Esophagus (tissue), 2 donors: ENCODE measurements at regions not wholly inside any gene's neighbourhood (a gene's known extent, or its start where the extent isn't known, plus 50 kb on each side); places are given as distances from the start of the nearest gene placed in this dataset.

Experiments
- H3K27ac ChIP-seq, 2 donors: one replicate each; pipeline ENCODE4 v1.5.1; 2013; ENCODE audit warnings: low read depth in 2 of 2, mild to moderate bottlenecking in 2 of 2, inconsistent platforms in 1 of 2, low read length in 1 of 2, moderate library complexity in 1 of 2
- H3K27me3 ChIP-seq, 2 donors: one replicate each; pipeline ENCODE4 v1.6.1; 2013; ENCODE audit warnings: low read length in 2 of 2, control low read depth in 1 of 2, mild to moderate bottlenecking in 1 of 2; ENCODE audit not compliant: insufficient read depth in 2 of 2, control insufficient read depth in 1 of 2
- H3K36me3 ChIP-seq, 2 donors: one replicate each; pipeline ENCODE4 v1.6.1; 2013; ENCODE audit warnings: low read length in 1 of 2; ENCODE audit not compliant: control insufficient read depth in 2 of 2, insufficient read depth in 2 of 2
- H3K4me1 ChIP-seq, 2 donors: one replicate each; pipeline ENCODE4 v1.6.1; 2013; ENCODE audit warnings: low read length in 1 of 2; ENCODE audit not compliant: control insufficient read depth in 2 of 2, insufficient read depth in 2 of 2
- H3K4me3 ChIP-seq, 2 donors: one replicate each; pipeline ENCODE4 v1.5.1; 2013; ENCODE audit warnings: low read length in 2 of 2, mild to moderate bottlenecking in 2 of 2, low read depth in 1 of 2, moderate library complexity in 1 of 2
- H3K9me3 ChIP-seq, 2 donors: one replicate each; pipeline ENCODE4 v1.6.1; 2013; ENCODE audit warnings: mild to moderate bottlenecking in 2 of 2, low read depth in 1 of 2, low read length in 1 of 2, moderate library complexity in 1 of 2; ENCODE audit not compliant: control insufficient read depth in 2 of 2, insufficient read depth in 1 of 2
- WGBS, 2 donors: extraction: QIAGEN DNeasy Blood & Tissue Kit; methylation state at CpG; one replicate each; pipeline ENCODE4 v1.1.7; 2013; 5-methylcytosine and 5-hydroxymethylcytosine counted together
- donor health status: healthy with polysubstance abuse.
- donor health status: Bipolar disorder and iron deficiency.

DNA sequence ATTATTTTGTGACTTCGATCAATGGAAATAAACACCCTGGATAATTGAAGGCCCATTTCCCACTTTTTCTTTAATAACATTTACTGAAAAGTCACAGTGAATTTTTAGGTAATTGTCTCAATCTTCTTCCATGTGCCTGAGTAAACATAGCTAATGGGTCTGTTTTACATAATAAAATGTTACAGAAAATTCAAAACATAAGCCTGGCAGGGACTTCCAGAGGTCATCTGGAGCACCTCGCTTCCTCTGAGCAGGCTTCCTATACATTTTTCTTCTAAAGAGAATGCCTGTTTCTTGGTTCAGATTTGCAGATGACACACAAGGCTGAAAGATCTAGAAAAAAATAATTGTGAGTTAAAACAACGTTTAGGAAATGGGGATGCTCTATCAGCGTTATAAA lies 183.8 kb upstream of the PDE3A start:
- Histone ChIP-seq H3K9me3 (no peaks in the 10 kb centered on the region), H3K27ac (no peak overlapping the region), H3K27me3 (no peaks in the 10 kb centered on the region), H3K4me3 (no peak overlapping the region), H3K36me3 (no peaks in the 10 kb centered on the region), H3K4me1 (peaks cover 0 to 2% of the 10 kb centered on the region in 2 donors)
- WGBS, 2 donors: 57 to 64% methylated on average over 4 of the region's 4 CpGs

DNA sequence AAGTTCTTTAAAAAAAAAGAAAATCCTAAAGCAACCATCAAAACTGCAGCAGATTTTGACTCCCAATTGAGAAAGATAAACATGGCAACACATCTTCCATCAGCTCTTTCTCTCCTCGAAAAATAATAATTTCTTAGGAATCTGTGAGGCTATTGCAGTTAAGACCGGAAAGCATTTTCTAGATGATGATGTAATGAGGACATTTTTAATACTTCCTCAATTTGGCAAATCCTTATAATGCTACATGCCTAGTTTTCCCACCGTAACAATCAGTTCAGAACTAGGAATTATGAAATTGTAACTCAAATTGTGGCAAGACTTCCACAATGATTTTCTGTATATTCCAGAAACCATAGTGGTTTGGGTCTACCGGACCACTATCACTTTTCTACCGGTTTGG lies 180.9 kb upstream of the PDE3A start:
- WGBS, 2 donors: 78 to 82% methylated on average over 5 of the region's 5 CpGs
- Histone ChIP-seq H3K4me1 (peaks cover 0 to 2% of the 10 kb centered on the region in 2 donors), H3K4me3 (no peak overlapping the region), H3K36me3 (no peaks in the 10 kb centered on the region), H3K27me3 (no peaks in the 10 kb centered on the region), H3K9me3 (no peaks in the 10 kb centered on the region), H3K27ac (no peak overlapping the region)

DNA sequence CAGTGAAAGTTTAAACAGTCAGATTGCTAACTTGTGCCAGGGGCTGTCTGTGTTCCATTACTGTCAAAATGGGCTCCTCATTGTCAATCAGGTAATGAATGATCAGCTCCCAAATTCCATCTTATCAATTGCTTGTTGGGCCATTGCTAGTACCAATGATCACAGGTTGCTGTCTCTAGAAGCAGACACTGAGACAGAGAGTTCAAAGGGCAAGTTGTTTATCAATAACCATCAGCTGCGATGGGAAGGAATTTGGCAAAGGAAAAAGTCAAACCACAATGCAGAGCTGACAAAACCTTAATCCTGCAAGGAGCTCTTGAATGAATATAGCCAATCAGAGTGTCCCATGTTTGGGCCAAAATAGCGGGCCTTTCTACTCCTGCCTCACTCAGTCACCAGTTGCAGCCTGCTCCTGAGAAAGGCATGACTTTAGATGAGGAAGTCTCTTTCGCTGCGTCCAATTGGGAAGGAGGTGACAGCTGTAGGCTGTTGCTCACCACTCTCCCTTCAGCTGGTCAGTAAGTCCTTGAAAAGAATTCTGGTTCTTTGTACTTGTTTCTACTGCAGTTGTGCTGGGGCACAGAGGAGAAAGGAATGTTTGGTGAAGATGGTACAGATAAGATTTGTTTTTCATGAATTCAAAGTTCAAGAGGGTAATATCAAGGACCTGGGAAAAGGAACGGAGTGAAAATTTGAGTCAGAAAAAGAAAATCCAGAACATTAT lies 179.2 kb upstream of the PDE3A start:
- Histone ChIP-seq H3K4me1 (peaks cover 0 to 2% of the 10 kb centered on the region in 2 donors), H3K27ac (no peak overlapping the region), H3K4me3 (no peak overlapping the region), H3K9me3 (no peaks in the 10 kb centered on the region), H3K27me3 (no peaks in the 10 kb centered on the region), H3K36me3 (no peaks in the 10 kb centered on the region)
- WGBS, 2 donors: 78 to 84% methylated on average over 5 of the region's 5 CpGs

DNA sequence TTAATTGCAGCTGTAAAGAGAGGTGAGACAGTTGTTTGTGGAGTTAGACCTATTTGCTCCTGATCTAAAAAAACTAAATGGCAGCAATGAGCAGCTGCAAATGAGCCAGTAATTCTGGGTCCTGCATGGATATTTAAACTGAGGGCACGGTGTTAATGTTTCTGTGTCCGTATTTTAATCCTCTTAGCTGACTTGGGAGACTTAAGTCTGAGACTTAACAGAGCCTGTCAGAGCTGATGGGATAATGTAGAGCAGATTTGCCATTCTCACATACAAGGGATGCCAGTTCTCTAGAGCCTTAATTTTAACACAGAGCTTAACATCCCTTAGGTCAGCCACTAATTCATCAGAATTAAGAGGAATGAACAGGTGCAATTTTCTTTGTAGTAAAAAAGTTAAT lies 178.6 kb upstream of the PDE3A start:
- WGBS, 2 donors: 85% methylated on average over 2 of the region's 2 CpGs
- no peaks in the 10 kb centered on the region for H3K9me3 ChIP-seq
- no peak overlapping the region for H3K27ac ChIP-seq
- no peak overlapping the region for H3K4me3 ChIP-seq
- no peaks in the 10 kb centered on the region for H3K27me3 ChIP-seq
- H3K4me1 ChIP-seq: peaks cover 0 to 2% of the 10 kb centered on the region in 2 donors
- no peaks in the 10 kb centered on the region for H3K36me3 ChIP-seq

DNA sequence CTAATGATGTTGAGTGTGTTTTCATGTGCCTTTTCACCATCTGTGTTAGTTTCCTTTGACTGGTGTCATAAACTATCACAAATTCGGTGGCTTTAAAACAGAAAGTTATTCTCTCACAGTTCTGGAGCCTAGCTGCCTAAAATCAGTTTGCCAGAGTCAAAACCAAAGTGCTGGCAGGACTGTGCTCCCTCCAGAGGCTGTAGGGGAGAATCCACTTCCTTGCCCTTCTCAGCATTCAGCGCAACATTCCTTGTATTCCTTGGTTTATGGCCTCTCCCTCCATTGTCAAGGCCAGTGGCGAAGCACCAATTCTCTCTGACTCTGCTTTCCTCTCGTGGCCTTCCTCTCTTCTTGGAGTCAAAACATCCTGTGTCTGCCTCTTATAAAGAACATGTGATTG lies 174.2 kb upstream of the PDE3A start:
- 50 to 67% methylated on average over 4 of the region's 4 CpGs for WGBS, 2 donors
- Histone ChIP-seq H3K4me1 (no peaks in the 10 kb centered on the region), H3K27me3 (no peaks in the 10 kb centered on the region), H3K4me3 (no peak overlapping the region), H3K36me3 (no peaks in the 10 kb centered on the region), H3K9me3 (no peaks in the 10 kb centered on the region), H3K27ac (no peak overlapping the region)

DNA sequence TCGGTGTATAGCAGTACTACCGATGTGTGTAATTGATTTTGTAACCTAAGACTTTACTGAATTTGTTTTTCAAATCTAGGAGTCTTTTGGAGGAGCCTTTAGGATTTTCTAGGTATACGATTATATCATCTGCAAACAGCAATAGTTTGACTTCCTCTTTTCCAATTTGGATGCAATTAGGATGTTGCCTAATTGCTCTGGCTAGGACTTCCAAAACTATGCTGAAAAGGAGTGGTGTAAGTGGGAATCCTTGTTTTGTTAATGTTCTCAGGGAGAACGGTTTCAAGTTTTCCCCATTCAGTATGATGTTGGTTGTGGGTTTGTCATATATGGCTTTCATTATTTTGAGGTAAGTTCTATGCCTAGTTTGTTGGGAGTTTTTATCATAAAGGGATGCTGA lies 171.6 kb upstream of the PDE3A start:
- Histone ChIP-seq H3K27me3 (no peaks in the 10 kb centered on the region), H3K36me3 (no peaks in the 10 kb centered on the region), H3K4me1 (no peaks in the 10 kb centered on the region), H3K4me3 (no peak overlapping the region), H3K27ac (no peak overlapping the region), H3K9me3 (no peaks in the 10 kb centered on the region)
- WGBS, 2 donors: 87 to 90% methylated on average over 4 of the region's 4 CpGs

DNA sequence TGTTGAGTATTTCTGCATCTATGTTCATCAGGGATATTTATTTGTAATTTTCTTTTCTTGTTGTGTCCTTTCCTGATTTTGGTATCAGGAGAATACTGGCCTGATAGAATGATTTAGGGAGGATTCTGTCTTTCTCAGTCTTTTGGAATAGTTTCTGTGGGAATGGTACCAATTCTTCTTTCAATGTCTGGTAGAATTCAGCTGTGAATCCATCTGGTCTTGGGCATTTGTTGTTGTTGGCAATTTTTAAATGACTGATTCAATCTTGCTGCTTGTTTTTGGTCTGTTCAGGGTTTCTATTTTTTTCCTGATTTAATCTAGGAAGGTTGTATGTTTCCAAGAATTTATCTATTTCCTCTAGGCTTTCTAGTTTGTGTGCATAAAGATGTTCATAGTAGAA lies 170.9 kb upstream of the PDE3A start:
- no peak overlapping the region for H3K4me3 ChIP-seq

DNA sequence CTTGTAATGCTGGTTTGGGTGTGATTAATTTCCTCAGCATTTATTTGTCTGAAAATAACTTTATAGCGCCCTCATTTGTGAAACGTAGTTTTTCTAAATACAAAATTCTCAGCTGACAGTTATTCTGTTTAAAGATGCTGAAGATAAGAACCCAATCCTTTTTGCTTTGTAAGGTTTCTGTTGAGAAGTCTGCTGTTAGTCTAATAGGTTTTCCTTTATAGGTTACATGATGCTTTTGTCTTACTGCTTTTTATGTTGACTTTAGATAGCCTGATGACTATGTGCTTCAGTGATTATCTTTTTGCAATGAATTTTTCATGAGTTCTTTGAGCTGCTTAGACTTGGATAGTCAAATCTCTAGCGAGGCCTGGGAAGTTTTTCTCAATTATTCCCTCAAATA lies 168.6 kb upstream of the PDE3A start:
- WGBS, 2 donors: 90 to 95% methylated on average over 3 of the region's 3 CpGs
- Histone ChIP-seq H3K4me1 (no peaks in the 10 kb centered on the region), H3K4me3 (no peak overlapping the region), H3K27me3 (no peaks in the 10 kb centered on the region), H3K27ac (no peak overlapping the region), H3K9me3 (no peaks in the 10 kb centered on the region), H3K36me3 (no peaks in the 10 kb centered on the region)

More for the DNA sequence above, 170.9 kb upstream of the PDE3A start:
- Histone ChIP-seq H3K4me1 (no peaks in the 10 kb centered on the region), H3K27ac (no peak overlapping the region), H3K36me3 (no peaks in the 10 kb centered on the region), H3K9me3 (no peaks in the 10 kb centered on the region), H3K27me3 (no peaks in the 10 kb centered on the region)

DNA sequence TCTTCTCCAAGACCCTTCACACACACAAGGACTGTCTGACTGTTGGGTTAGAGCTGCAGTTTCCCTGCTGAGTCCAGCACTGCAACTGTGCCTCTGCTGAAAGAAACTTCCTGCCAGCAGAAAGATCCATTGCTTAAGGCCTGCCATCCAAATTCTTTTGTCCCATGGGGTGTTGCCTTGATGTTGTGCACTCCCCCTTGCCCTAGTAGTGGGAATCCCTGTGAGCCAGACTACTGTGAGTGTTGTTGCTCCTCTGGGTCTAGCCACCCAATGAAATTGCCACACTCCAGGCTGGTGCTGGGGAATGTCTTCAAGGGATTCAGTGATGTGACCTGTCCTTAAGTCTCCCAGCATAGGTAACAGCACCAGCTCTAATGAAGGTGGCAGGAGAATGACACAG lies 166.6 kb upstream of the PDE3A start:
- Histone ChIP-seq H3K27me3 (no peaks in the 10 kb centered on the region), H3K4me1 (no peaks in the 10 kb centered on the region), H3K9me3 (no peaks in the 10 kb centered on the region), H3K27ac (no peak overlapping the region), H3K36me3 (no peaks in the 10 kb centered on the region), H3K4me3 (no peak overlapping the region)

DNA sequence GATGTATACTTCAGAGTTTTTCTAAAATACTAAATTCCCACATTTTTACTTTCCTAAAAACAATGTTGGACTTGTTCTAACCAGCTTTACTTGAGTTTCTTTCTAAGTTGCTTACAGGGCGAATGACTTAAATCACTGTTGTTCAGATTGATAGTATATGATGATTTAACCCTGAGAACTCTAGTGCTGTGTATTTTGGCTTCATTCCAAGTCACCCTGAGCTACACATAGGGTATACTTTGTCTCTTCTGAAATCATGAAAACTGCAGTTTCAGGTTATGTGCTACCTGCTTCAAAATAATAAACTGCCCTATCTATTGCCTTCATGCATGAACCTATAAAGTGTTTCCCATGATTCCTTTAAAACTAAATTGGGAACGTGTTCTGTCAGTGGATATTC lies 162.5 kb upstream of the PDE3A start:
- H3K9me3 ChIP-seq: no peaks in the 10 kb centered on the region
- WGBS, 2 donors: 49 to 65% methylated on average over 2 of the region's 2 CpGs
- H3K4me1 ChIP-seq: no peaks in the 10 kb centered on the region
- H3K27me3 ChIP-seq: no peaks in the 10 kb centered on the region
- no peaks in the 10 kb centered on the region for H3K36me3 ChIP-seq
- no peak overlapping the region for H3K27ac ChIP-seq
- H3K4me3 ChIP-seq: no peak overlapping the region
